Activated T-helper 2 cell treated with anti-CD3 and anti-CD28 coated beads, Interferon-gamma antibody, Interleukin-2, Interleukin-4, amounts not matched to agents 10 μg/mL and 5 μg/mL and 100 μg/mL, durations not matched to agents 14 hours and 24 hours and 36 hours (primary cell): ENCODE measurements at regions not wholly inside any gene's neighbourhood (a gene's known extent, or its start where the extent isn't known, plus 50 kb on each side); places are given as distances from the start of the nearest gene placed in this dataset.
A peak's percentile ranks its signal among the peaks of the same experiment; 100 is the strongest.
"Not testable (repeated sequence)": the region's sequence is repeated elsewhere in the genome, so short reads cannot be mapped to it uniquely, and the experiment has no call there.

ENCODE experiments used
- DNase-seq: peaks from one replicate; pipeline ENCODE4 v3.0.0; 2021; ENCODE audit warnings: low spot score
- H3K27ac Mint-ChIP-seq: one replicate; pipeline ENCODE4 v1.8.0; 2021; ENCODE audit warnings: mixed read lengths
- H3K27me3 Mint-ChIP-seq: one replicate; pipeline ENCODE4 v1.8.0; 2021; ENCODE audit warnings: low read depth, mixed read lengths
- H3K36me3 Mint-ChIP-seq: one replicate; pipeline ENCODE4 v1.8.0; 2021; ENCODE audit warnings: low read depth, mixed read lengths
- H3K4me1 Mint-ChIP-seq: one replicate; pipeline ENCODE4 v1.8.0; 2021; ENCODE audit warnings: low read depth, mixed read lengths
- H3K4me3 Mint-ChIP-seq: one replicate; pipeline ENCODE4 v1.8.0; 2021; ENCODE audit warnings: low read depth, mild to moderate bottlenecking, moderate library complexity, mixed read lengths
- H3K9me3 Mint-ChIP-seq: one replicate; pipeline ENCODE4 v1.8.0; 2021; ENCODE audit warnings: mixed read lengths
- intact Hi-C: fragments of 100-400 bp; cut with micrococcal nuclease; formaldehyde crosslinking; loops from one replicate; pipeline ENCODE4 v1.15.1; 2023

- intact Hi-C loops, H3K27me3 Mint-ChIP-seq, H3K27ac Mint-ChIP-seq, DNase-seq, H3K9me3 Mint-ChIP-seq, H3K4me3 Mint-ChIP-seq, H3K36me3 Mint-ChIP-seq, H3K4me1 Mint-ChIP-seq: not testable (repeated sequence)
Observed at GRCh38 chrX:31014474-31014873, 57.4 kb downstream of the FTHL17 start.

DNA sequence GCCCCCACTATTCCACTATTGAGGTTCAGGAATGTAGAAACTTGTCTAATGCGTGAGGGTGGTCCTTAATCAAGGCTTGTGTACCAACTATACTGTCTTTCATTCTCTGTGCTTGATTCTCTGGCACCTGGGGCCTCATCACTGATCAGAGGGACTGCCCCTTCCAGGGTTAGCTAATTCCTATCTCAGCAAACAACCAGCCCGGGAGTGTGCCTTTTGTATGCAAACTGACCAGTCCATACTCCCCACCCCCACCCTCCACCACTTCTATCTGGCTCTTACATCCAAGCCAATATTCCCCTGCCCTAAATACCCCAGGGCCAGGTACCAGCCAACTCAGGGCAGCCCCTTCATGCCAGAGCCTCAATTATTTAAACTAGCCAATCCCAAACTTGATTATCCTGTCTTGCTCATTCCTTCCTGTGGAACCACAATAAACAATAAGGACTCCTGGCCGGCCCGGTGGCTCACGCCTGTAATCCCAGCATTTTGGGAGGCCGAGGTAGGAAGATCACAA, 59.3 kb downstream of the FTHL17 start:
- no peaks in the 10 kb centered on the region for H3K9me3 Mint-ChIP-seq

DNA sequence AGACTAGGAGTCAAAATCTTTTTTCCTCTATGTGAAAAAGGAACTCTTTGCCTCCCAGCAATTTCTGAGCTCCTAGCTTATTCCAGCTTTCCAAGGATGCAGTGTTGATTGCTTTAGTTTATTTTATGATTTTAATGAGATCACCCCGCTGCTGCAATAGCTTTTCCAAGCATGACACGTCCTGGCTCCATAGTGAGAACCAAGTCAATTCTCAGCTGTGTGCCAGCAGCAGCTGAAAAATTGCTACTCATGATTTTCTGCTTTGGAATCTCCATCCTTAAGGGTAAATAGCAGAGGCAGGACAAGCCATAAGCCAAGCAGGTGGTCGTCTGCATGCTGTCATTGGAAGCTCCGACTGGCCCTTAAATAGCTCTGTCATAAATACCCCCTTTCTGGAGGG, 64.5 kb downstream of the FTHL17 start:
- H3K36me3 Mint-ChIP-seq, result no peaks in the 10 kb centered on the region
- intact Hi-C loops, result no loop called here
- H3K27me3 Mint-ChIP-seq, result peaks cover 4% of the 10 kb centered on the region
- H3K27ac Mint-ChIP-seq, result no peak overlapping the region
- no peaks in the 10 kb centered on the region for H3K9me3 Mint-ChIP-seq
- H3K4me1 Mint-ChIP-seq, result peaks cover 1% of the 10 kb centered on the region
- no peak for DNase-seq
- H3K4me3 Mint-ChIP-seq, result no peak overlapping the region

More for the DNA sequence above, 59.3 kb downstream of the FTHL17 start:
- Mint-ChIP-seq H3K4me3 (no peak overlapping the region), H3K27me3 (peaks cover 1% of the 10 kb centered on the region), H3K36me3 (no peaks in the 10 kb centered on the region), H3K27ac (no peak overlapping the region), H3K4me1 (no peaks in the 10 kb centered on the region)
- intact Hi-C loops, result no loop called here
- no peak for DNase-seq

DNA sequence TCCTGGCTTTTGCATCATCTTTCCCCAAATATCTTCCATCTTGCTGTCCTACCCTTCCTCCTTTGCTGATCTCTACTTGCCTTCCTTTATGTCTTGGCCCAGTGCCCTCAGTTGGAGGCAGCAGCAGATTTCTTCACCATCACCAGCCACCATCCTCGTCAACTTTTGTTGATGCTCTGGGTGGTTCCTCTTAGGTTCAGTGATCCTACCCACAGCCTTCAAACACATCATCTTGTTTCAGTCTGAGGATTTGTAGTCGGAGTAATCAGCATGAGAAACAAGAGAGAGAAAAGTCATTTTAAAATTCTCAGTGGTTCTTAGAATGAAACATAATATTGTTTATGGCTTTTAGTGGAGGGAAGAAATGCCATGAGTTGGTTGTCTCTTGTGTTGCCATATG, 65.8 kb downstream of the FTHL17 start:
- no peak for DNase-seq
- intact Hi-C loops, result no loop called here
- no peaks in the 10 kb centered on the region for H3K9me3 Mint-ChIP-seq

DNA sequence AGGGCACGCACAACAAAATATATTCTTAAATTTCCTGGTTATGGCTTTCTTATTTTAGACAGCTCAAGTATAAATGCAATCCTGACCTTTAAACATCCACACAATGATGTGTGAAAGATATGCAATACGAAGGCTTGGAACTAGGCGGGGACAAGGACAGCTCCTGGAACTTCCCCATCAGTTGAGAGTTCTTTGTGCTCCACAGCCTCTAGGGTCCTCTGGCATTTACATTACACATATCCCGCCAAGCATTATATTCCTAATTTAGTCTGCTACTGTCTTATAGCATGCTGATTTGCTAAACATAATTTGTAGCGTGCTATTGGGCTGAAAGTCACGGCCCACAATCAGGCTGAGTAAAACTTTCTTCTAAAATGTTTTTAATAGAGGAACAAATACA, 74.4 kb downstream of the FTHL17 start:
- H3K27ac Mint-ChIP-seq, result no peak overlapping the region
- peaks cover 15% of the 10 kb centered on the region for H3K4me1 Mint-ChIP-seq
- peaks cover 15% of the 10 kb centered on the region for H3K27me3 Mint-ChIP-seq
- no peak for DNase-seq
- H3K9me3 Mint-ChIP-seq, result no peaks in the 10 kb centered on the region
- no peaks in the 10 kb centered on the region for H3K36me3 Mint-ChIP-seq
- intact Hi-C loops, result loop anchor here (10.0 kb wide), 1 partner anchor 97 kb away; no protein-coding TSS in a partner anchor
- H3K4me3 Mint-ChIP-seq, result no peak overlapping the region

More for the DNA sequence above, 65.8 kb downstream of the FTHL17 start:
- peaks cover 4% of the 10 kb centered on the region for H3K27me3 Mint-ChIP-seq
- H3K4me1 Mint-ChIP-seq, result peaks cover 1% of the 10 kb centered on the region
- H3K4me3 Mint-ChIP-seq, result no peak overlapping the region
- H3K27ac Mint-ChIP-seq, result no peak overlapping the region
- no peaks in the 10 kb centered on the region for H3K36me3 Mint-ChIP-seq

- H3K36me3 Mint-ChIP-seq, result no peaks in the 10 kb centered on the region
- no peak overlapping the region for H3K27ac Mint-ChIP-seq
- H3K9me3 Mint-ChIP-seq, result no peaks in the 10 kb centered on the region
- H3K27me3 Mint-ChIP-seq, result peaks cover 16% of the 10 kb centered on the region
- DNase-seq, result no peak
- intact Hi-C loops, result loop anchor here (10.0 kb wide), 1 partner anchor 99 kb away; no protein-coding TSS in a partner anchor
- H3K4me1 Mint-ChIP-seq, result peaks cover 21% of the 10 kb centered on the region
- H3K4me3 Mint-ChIP-seq, result no peak overlapping the region
Observed at GRCh38 chrX:30995705-30996104, 76.1 kb downstream of the FTHL17 start.

GRCh38 chrX:30995060-30995700, 76.7 kb downstream of the FTHL17 start:
- no peak overlapping the region for H3K4me3 Mint-ChIP-seq
- no peak overlapping the region for H3K27ac Mint-ChIP-seq
- H3K4me1 Mint-ChIP-seq, result peaks cover 21% of the 10 kb centered on the region
- DNase-seq, result no peak
- peaks cover 13% of the 10 kb centered on the region for H3K27me3 Mint-ChIP-seq
- H3K9me3 Mint-ChIP-seq, result no peaks in the 10 kb centered on the region
- intact Hi-C loops, result loop anchor here (10.0 kb wide), 1 partner anchor 100 kb away; no protein-coding TSS in a partner anchor
- no peaks in the 10 kb centered on the region for H3K36me3 Mint-ChIP-seq

DNA sequence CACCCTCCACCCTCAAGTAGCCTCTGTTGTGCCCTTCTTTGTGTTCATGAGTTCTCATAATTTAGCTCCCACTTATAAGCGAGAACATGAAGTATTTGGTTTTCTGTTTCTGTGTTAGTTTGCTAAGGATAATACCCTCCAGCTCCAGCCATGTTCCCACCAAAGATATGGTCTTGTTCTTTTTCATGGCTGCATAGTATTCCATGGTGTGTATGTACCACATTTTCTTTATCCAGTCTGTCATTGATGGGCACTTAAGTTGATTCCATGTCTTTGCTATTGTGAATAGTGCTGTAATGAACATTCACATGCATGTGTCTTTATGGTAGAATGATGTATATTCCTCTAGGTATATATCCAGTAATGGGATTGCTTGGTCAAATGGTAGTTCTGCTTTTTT, 77.8 kb downstream of the FTHL17 start:
- H3K27me3 Mint-ChIP-seq, result peaks cover 13% of the 10 kb centered on the region
- not testable (repeated sequence) for DNase-seq, H3K4me3 Mint-ChIP-seq, H3K36me3 Mint-ChIP-seq, H3K27ac Mint-ChIP-seq, H3K9me3 Mint-ChIP-seq
- intact Hi-C loops, result loop anchor here (10.0 kb wide), 1 partner anchor 101 kb away; no protein-coding TSS in a partner anchor
- peaks cover 21% of the 10 kb centered on the region for H3K4me1 Mint-ChIP-seq

DNA sequence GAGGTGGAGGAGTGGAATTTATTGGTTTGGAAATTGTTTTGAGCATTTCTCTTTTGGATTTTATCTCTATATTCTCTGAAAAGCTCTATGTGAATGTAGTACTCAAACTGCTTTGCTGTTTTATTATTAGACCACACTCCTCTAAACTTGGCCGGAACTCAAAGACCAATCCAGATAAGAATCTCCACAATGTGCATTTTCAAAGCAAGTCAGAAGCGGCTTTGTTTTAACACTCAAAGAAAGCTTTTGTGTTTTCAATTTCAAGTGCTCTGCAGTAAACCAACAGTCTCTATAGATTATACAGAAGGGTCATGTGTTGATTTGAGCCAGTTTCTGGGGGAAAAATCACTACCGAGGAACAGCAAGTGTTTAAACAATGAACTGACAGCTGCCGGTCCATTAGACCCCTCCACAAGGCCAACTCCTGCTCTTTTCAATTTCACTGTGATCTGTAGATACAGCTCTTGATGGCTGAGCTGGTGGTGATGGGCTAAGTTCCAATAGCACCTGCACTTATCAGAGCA, 79.4 kb downstream of the FTHL17 start:
- Mint-ChIP-seq H3K36me3 (no peaks in the 10 kb centered on the region), H3K9me3 (no peaks in the 10 kb centered on the region), H3K27ac (no peak overlapping the region), H3K4me3 (no peak overlapping the region), H3K27me3 (peaks cover 9% of the 10 kb centered on the region), H3K4me1 (peaks cover 21% of the 10 kb centered on the region)
- DNase-seq, result no peak
- intact Hi-C loops, result loop anchor here (10.0 kb wide), 1 partner anchor 102 kb away; no protein-coding TSS in a partner anchor

GRCh38 chrX:30990361-30990760, 81.5 kb downstream of the FTHL17 start:
- Mint-ChIP-seq H3K27me3 (peaks cover 6% of the 10 kb centered on the region), H3K4me1 (peaks cover 18% of the 10 kb centered on the region), H3K4me3 (no peak overlapping the region), H3K36me3 (no peaks in the 10 kb centered on the region), H3K9me3 (no peaks in the 10 kb centered on the region), H3K27ac (no peak overlapping the region)
- intact Hi-C loops, result loop anchor here (10.0 kb wide), 1 partner anchor 104 kb away; no protein-coding TSS in a partner anchor
- DNase-seq, result no peak

- intact Hi-C loops, result no loop called here
- Mint-ChIP-seq H3K36me3 (no peaks in the 10 kb centered on the region), H3K4me3 (no peak overlapping the region), H3K27me3 (peaks cover 7% of the 10 kb centered on the region), H3K4me1 (peaks cover 19% of the 10 kb centered on the region), H3K27ac (no peak overlapping the region), H3K9me3 (no peaks in the 10 kb centered on the region)
- DNase-seq, result no peak
Observed at GRCh38 chrX:30982467-30982866, 89.4 kb downstream of the FTHL17 start.

- intact Hi-C loops, result no loop called here
Observed at GRCh38 chrX:30981968-30982367, 89.9 kb downstream of the FTHL17 start.

GRCh38 chrX:30979271-30979670, 90.2 kb upstream of the TAB3 start:
- DNase-seq, result no peak
- intact Hi-C loops, result loop anchor here (10.0 kb wide), 2 partner anchors 56 to 74 kb away; no protein-coding TSS in a partner anchor
- Mint-ChIP-seq H3K36me3 (no peaks in the 10 kb centered on the region), H3K4me3 (no peak overlapping the region), H3K27me3 (peaks cover 17% of the 10 kb centered on the region), H3K9me3 (no peaks in the 10 kb centered on the region), H3K4me1 (peaks cover 27% of the 10 kb centered on the region), H3K27ac (no peak overlapping the region)

More at GRCh38 chrX:30981968-30982367, 89.9 kb downstream of the FTHL17 start:
- peak overlapping the region; percentile 64 for H3K27ac Mint-ChIP-seq
- no peak overlapping the region for H3K4me3 Mint-ChIP-seq
- peaks cover 22% of the 10 kb centered on the region for H3K4me1 Mint-ChIP-seq
- DNase-seq, result no peak
- H3K9me3 Mint-ChIP-seq, result no peaks in the 10 kb centered on the region
- H3K36me3 Mint-ChIP-seq, result no peaks in the 10 kb centered on the region
- H3K27me3 Mint-ChIP-seq, result peaks cover 7% of the 10 kb centered on the region
